ENCODE measurements at regions not wholly inside any gene's neighbourhood (a gene's known extent, or its start where the extent isn't known, plus 50 kb on each side); places are given as distances from the start of the nearest gene placed in this dataset.

DNA sequence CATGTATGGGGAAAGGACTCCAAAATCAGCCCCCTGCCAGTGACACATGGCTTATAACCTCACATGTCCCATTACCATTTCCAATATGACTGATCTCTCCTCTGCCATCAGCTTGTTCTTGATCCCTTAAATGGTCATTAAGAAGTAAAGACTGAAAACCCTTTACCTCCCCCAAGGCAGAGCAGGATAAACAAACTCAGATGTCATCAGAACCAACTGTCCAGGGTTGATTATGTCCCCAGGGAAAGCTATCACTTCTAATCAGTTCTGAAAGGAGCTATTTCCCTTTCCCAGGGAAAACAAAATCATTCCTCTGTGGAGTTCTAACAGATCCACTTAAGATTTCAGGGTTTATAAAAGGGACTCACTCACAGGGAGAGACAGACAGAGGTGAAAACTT is 350.9 kb downstream of the SUCLA2 start:
- Histone ChIP-seq H3K27ac (ENCODE audit: low read length) (no peak overlapping the region), H3F3A (ENCODE audit: insufficient read depth, low read length, poor library complexity, severe bottlenecking) (no peaks in the 10 kb centered on the region), H3K9me3 (ENCODE audit: low read length) (no peaks in the 10 kb centered on the region), H3K9me2 (ENCODE audit: insufficient read depth, low read length) (no peaks in the 10 kb centered on the region), H3K27me3 (ENCODE audit: insufficient read depth, low read depth, low read length) (no peaks in the 10 kb centered on the region), H3K4me2 (ENCODE audit: low read length) (no peak overlapping the region), H4K20me1 (ENCODE audit: insufficient read depth) (no peaks in the 10 kb centered on the region), H3K79me2 (replicated peaks; ENCODE audit: insufficient read depth, low read length) (no peaks in the 10 kb centered on the region), H2AFZ (ENCODE audit: low read depth, low read length) (no peak overlapping the region), H3K4me3 (ENCODE audit: low read length) (no peak overlapping the region), H3K36me3 (ENCODE audit: insufficient read depth, low read length) (no peaks in the 10 kb centered on the region), H3K9ac (ENCODE audit: low read length) (no peak overlapping the region)
- TF ChIP-seq, protein P1, sequence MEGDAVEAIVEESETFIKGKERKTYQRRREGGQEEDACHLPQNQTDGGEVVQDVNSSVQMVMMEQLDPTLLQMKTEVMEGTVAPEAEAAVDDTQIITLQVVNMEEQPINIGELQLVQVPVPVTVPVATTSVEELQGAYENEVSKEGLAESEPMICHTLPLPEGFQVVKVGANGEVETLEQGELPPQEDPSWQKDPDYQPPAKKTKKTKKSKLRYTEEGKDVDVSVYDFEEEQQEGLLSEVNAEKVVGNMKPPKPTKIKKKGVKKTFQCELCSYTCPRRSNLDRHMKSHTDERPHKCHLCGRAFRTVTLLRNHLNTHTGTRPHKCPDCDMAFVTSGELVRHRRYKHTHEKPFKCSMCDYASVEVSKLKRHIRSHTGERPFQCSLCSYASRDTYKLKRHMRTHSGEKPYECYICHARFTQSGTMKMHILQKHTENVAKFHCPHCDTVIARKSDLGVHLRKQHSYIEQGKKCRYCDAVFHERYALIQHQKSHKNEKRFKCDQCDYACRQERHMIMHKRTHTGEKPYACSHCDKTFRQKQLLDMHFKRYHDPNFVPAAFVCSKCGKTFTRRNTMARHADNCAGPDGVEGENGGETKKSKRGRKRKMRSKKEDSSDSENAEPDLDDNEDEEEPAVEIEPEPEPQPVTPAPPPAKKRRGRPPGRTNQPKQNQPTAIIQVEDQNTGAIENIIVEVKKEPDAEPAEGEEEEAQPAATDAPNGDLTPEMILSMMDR (IDR thresholded peaks at IDR 0.05; ENCODE audit: poor library complexity, severe bottlenecking) = no peak
- TF ChIP-seq TAF1 (IDR thresholded peaks at IDR 0.05; ENCODE audit: low read depth) = no peak
- no peak for TF ChIP-seq RAD21 (conservative IDR thresholded peaks at IDR 0.05)
- no peak for TF ChIP-seq SMC3 (conservative IDR thresholded peaks at IDR 0.05; ENCODE audit: poor library complexity)
- TF ChIP-seq POLR2AphosphoS5 (IDR thresholded peaks at IDR 0.05) = no peak
- TF ChIP-seq REST (IDR thresholded peaks at IDR 0.05; ENCODE audit: borderline replicate concordance) = no peak
- TF ChIP-seq MXI1 (conservative IDR thresholded peaks at IDR 0.05; ENCODE audit: poor library complexity, severe bottlenecking) = no peak
- no peak for TF ChIP-seq EP300 (conservative IDR thresholded peaks at IDR 0.05; ENCODE audit: poor library complexity, severe bottlenecking)
- TF ChIP-seq EZH2 (IDR thresholded peaks at IDR 0.05; ENCODE audit: borderline replicate concordance, insufficient read depth, low read length, poor library complexity, severe bottlenecking) = no peak

DNA sequence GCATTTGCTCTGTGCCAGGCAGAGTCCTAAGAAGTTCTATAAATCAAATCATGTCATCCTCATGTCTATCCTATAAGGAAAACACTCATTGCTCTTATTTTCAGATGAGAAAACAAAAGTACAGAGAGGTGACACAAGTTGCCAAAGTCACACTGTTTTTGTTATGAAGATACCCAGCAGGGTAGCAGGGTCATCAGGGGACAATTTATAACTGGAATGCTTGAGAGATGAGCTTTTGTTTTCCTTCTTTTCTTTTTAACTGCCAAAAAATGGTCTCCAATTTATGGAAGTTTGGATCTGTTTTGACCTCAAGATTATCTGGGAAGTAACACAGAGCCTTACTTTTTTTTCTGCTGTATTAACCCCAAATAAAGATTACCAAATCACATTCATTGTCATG is 354.1 kb downstream of the SUCLA2 start:
- H3K4me2 ChIP-seq (ENCODE audit: low read length) = no peak overlapping the region
- H3K9me3 ChIP-seq (ENCODE audit: low read length) = no peaks in the 10 kb centered on the region
- H3K36me3 ChIP-seq (ENCODE audit: insufficient read depth, low read length) = no peaks in the 10 kb centered on the region
- TF ChIP-seq REST (IDR thresholded peaks at IDR 0.05; ENCODE audit: borderline replicate concordance) = no peak
- no peak for TF ChIP-seq EZH2 (IDR thresholded peaks at IDR 0.05; ENCODE audit: borderline replicate concordance, insufficient read depth, low read length, poor library complexity, severe bottlenecking)
- no peak for TF ChIP-seq TAF1 (IDR thresholded peaks at IDR 0.05; ENCODE audit: low read depth)
- no peak for TF ChIP-seq RAD21 (conservative IDR thresholded peaks at IDR 0.05)
- TF ChIP-seq, protein P1 (IDR thresholded peaks at IDR 0.05; ENCODE audit: poor library complexity, severe bottlenecking) = no peak
- no peak for TF ChIP-seq SMC3 (conservative IDR thresholded peaks at IDR 0.05; ENCODE audit: poor library complexity)
- no peak for TF ChIP-seq EP300 (conservative IDR thresholded peaks at IDR 0.05; ENCODE audit: poor library complexity, severe bottlenecking)
- no peak for TF ChIP-seq MXI1 (conservative IDR thresholded peaks at IDR 0.05; ENCODE audit: poor library complexity, severe bottlenecking)
- no peak for TF ChIP-seq POLR2AphosphoS5 (IDR thresholded peaks at IDR 0.05)
- H3K79me2 ChIP-seq (replicated peaks; ENCODE audit: insufficient read depth, low read length) = no peaks in the 10 kb centered on the region
- no peaks in the 10 kb centered on the region for H3F3A ChIP-seq (ENCODE audit: insufficient read depth, low read length, poor library complexity, severe bottlenecking)
- no peaks in the 10 kb centered on the region for H3K27me3 ChIP-seq (ENCODE audit: insufficient read depth, low read depth, low read length)
- no peaks in the 10 kb centered on the region for H3K9me2 ChIP-seq (ENCODE audit: insufficient read depth, low read length)
- no peak overlapping the region for H3K27ac ChIP-seq (ENCODE audit: low read length)
- H4K20me1 ChIP-seq (ENCODE audit: insufficient read depth) = no peaks in the 10 kb centered on the region
- no peak overlapping the region for H3K9ac ChIP-seq (ENCODE audit: low read length)
- no peak overlapping the region for H2AFZ ChIP-seq (ENCODE audit: low read depth, low read length)
- no peak overlapping the region for H3K4me3 ChIP-seq (ENCODE audit: low read length)

Data from neural cell (in vitro differentiated cells).